B cell (primary cell): ENCODE measurements at regions not wholly inside any gene's neighbourhood (a gene's known extent, or its start where the extent isn't known, plus 50 kb on each side); places are given as distances from the start of the nearest gene placed in this dataset.

ENCODE experiments used
- EZH2 ChIP-seq: IDR thresholded peaks from 2 replicates; pipeline ENCODE4 v1.6.1; 2012; ENCODE audit warnings: borderline replicate concordance, low read depth, mild to moderate bottlenecking, moderate library complexity, low read length; ENCODE audit not compliant: insufficient read depth, poor library complexity, severe bottlenecking
- TF ChIP-seq, protein P1 (sequence below): fragments of 200-600 bp; IDR thresholded peaks from one replicate; pipeline ENCODE4 v1.8.0; 2022; ENCODE audit warnings: antibody characterized with exemption, mild to moderate bottlenecking

DNA sequence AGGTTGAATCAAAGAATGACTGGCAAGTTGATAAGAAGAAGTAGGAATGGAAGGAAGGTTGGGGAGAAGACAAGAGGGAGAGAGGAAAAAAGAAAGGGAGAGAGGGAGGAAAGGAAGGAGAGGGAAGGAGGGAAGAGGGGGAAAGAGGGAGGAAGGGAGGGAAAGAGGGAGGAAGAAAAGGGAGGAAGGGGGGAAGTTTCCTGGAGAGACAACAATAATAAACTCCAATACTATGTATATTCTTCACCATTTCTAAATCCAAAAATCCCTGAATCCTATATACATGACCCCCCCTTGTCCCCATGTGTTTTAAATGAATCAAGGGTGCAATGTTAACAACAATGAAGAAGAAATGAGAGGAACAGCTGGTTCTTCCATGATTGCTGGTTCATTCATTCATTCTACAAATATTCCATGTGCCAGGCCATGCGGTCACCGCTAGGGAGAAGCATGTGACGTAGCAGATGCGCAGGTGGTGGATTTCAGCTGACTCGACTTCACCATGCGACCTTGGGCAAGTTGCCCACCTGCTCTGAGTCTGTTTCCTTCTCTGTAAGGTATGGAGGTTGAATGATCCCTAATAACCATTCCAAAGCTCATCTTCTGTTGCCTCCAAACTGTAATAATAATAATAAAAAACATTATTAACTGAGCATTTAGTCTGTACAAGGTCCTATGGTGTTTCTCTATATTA lies 77.6 kb downstream of the EN1 start:
- TF ChIP-seq EZH2 = no peak
- TF ChIP-seq, protein P1, sequence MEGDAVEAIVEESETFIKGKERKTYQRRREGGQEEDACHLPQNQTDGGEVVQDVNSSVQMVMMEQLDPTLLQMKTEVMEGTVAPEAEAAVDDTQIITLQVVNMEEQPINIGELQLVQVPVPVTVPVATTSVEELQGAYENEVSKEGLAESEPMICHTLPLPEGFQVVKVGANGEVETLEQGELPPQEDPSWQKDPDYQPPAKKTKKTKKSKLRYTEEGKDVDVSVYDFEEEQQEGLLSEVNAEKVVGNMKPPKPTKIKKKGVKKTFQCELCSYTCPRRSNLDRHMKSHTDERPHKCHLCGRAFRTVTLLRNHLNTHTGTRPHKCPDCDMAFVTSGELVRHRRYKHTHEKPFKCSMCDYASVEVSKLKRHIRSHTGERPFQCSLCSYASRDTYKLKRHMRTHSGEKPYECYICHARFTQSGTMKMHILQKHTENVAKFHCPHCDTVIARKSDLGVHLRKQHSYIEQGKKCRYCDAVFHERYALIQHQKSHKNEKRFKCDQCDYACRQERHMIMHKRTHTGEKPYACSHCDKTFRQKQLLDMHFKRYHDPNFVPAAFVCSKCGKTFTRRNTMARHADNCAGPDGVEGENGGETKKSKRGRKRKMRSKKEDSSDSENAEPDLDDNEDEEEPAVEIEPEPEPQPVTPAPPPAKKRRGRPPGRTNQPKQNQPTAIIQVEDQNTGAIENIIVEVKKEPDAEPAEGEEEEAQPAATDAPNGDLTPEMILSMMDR = no peak
